Activated CD4-positive, alpha-beta T cell treated with anti-CD3 and anti-CD28 coated beads for 24 hours (primary cell): ENCODE measurements at regions not wholly inside any gene's neighbourhood (a gene's known extent, or its start where the extent isn't known, plus 50 kb on each side); places are given as distances from the start of the nearest gene placed in this dataset.

Experiments used
- DNase-seq, 2 donors: peaks; one replicate each; pipeline ENCODE4 v3.0.0-alpha.2; 2020; ENCODE audit warnings: low read depth in 2 of 2

DNA sequence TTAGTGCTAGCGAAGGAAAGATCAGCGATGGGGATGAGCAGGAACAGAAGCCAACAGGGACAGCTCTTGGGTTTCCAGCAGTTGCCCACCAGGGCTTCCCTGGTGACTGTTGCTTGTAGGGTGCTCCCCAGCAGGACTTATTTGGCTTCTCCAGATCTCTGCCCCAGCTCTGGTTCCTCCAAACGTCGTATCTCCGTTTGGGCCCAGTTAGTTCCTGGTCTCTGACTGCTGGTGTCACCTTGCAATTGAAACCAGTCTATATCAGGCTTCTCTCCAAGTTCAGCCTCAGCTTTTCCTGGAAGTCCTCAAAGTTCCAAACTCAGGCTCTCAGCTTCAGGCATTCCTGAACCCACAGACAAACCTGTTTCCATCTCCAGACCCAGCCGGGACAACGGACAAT lies 70.8 kb upstream of the NXT1 start:
- DNase-seq = no peak

DNA sequence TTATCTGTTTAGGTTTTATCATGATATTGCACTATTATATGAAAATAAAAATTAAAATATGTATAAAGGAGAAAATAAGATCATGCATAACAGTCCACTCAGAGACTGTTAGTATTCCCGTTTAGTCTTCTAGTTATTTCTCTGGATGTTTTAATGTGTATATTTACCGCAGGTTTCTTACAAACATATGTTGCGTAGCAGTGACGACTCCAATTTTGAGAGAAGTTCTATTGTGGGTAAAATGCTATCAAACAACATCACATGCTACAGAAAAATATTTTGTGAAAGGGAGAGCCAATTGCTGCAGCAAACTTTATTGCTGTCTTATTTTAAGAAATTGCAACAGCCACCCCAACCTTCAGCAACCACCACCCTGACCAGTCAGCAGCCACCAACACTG lies 72.4 kb upstream of the NXT1 start:
- no peak for DNase-seq

DNA sequence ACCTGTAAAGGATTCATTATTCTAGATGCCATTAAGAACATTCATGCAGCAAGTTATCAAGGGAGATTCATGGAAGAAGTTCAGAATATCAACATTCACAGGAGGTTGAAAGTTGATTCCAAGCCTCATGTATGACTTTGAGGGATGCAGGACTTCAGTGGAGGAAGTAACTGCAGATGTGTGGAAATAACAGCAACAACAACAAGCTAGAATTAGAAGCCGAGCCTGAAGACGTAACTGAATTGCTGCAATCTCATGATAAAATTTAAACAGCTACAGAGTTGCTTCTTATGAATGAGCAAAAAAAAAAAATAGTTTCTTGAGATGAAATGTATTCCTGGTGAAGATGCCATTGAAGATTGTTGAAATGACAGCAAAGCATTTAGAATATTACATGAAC lies 73.3 kb upstream of the NXT1 start:
- DNase-seq = no peak

DNA sequence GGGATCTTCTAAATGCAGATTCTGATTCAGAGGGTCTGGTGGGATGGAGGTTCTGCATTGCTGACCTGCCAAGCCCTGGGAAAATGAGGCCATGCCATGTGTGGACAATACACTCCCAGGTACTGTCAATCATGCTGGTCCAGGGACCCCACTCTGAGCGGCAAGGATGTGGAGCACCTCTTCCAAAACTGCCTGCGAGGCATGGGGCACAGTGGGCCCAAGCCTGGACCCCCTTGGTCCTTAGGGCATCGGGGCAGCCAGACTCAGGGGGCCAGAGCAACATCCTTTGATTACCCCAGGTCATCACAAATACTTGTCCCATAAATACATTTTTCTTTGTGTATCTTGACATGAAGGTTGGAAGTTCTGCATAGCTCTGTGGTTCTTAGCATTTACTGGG lies 76.8 kb upstream of the NXT1 start:
- no peak for DNase-seq

DNA sequence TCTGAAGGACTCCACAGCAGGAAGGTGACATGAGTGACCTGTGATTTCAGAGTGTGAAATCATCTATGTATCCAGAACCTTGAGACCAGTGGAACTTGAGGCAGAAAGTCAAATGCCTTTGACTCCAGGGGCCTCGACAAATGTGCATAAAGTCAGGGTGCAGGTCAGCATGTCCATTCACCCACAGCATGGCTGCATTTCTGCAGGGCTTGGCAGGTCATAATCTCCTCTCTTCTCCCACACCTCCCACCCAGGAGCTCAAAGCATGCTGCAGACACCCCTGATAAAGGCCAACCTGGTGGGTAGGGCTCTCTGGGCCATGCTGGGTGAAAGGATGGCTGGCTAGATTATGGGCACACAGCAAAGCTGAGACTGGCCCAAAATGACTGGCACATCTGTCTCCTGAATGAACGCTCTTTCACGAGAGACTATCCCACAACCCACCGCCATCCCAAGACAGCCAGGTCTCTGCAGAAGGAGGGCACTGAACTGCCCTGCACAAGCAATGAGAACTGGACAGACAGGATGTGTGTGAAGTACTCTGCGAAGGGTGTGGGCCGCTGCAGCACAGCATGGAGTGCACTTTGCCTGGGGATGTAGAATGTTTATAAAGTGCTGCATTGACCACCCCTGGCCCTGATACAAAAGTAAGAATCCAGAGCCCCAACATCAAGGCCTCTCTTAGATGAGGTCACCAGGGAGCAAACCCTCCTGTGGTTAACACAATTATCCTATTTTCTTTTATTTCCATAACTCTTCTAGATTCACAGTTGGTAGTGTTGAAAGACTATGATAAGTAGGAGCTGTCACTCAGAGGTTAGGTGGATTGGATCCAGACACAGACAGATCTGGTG lies 78.2 kb upstream of the NXT1 start:
- no peak for DNase-seq

DNA sequence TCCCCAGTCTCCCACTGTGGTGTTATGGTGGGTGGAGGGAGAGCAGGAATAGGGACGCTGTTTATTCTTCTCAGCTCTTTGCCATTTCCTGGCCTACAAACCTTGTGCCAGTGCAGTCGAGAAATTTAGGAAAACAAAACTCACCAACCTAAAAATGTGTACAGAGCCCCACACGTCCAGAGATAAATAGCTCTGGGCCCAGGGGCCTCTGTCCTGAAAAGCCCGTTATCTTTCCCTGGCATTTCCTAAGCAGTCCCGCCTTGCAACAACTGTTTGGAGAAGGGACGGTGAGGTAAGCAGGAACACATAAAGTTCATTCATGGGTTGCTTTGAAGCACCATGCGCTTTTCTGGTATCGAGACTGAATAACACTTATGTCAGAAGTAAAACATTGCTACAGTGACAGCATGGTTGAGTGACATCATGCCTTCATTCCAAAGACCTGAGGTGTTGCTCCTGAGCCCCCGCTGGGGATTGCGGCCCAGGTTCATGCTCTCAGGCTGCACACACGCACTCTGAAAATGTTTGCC lies 80.1 kb upstream of the NXT1 start:
- DNase-seq = no peak

DNA sequence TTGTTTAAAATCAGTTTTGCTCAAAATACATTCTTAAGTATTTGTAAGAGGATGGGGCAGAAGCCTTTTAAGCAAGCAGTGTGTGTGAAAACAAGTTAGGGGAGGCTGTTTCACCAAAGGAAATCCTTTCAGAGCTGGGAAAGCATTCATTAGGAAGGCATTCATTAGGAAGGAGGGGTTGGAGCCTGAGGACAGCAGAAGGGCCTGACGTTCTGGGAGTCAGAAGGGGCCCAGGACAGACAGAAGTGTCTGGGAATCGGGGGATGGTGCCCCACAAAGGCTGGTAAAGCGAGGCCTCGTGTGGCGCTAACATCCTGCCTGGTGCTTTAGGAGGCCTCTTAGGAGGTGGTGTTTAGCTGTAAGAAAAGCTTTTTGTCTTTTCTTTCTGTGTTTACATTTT lies 80.6 kb upstream of the NXT1 start:
- no peak for DNase-seq

- no peak for DNase-seq
Observed at GRCh38 chr20:23268792-23269354, 81.7 kb upstream of the NXT1 start.

DNA sequence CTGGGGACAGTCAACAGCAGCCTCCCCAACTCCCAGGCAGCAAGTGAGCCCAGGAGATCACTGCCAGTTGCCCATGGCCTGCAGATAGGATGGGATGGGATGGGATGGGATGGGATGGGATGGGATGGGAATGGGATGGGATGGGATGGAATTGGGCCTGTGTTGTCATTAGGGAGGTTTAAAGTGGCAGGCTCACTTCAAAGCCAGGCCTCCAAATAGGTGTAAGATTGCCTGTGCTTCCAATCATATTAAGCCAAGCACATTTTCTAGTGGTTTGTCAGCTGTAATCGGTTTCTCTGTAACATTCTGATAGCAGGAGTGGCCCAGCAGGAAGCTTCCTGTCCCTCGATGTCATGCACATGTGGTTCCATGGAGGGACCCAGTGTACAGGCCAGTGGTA lies 82.7 kb upstream of the NXT1 start:
- DNase-seq = no peak

DNA sequence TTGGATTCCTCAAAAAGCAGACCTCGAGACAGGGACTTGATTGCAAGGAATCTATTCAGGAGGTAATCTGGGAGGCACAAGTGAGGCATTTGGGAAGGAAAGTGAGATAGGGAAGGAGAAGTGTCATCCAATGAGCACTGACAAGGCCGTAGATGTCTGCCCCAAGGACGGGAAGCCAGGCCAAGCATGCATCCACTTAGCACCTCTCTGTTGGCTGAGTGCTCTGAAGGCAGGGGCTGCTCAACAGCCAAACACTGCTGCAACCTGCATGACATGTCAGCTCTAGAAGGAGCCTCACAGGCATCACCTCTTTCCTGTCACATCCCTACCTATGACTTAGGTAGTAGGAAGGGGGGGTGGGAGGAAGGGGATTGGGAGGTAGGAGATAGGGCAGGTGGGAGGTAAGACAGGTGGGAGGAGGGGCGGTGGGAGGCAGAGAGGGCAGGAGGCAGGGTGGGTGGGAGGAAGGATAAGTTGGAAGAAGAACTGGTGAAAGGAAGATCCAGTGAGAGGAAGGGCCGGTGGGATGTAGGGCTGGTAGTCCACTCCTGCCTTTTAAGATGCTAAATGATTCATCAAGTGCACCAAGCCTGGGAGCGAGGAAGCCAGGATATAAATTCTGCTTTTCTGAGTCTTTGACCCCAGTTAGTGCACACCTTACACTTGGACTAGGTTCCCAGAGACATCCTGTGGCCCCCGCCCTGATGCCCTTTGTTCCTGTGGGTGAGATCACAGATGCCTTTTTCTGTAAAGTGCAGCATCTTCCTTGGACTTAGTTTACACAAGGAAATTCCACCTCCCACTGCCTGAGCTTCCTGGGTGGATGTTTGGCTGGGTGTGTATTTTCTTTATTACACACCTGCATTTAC lies 83.8 kb upstream of the NXT1 start:
- DNase-seq = no peak

DNA sequence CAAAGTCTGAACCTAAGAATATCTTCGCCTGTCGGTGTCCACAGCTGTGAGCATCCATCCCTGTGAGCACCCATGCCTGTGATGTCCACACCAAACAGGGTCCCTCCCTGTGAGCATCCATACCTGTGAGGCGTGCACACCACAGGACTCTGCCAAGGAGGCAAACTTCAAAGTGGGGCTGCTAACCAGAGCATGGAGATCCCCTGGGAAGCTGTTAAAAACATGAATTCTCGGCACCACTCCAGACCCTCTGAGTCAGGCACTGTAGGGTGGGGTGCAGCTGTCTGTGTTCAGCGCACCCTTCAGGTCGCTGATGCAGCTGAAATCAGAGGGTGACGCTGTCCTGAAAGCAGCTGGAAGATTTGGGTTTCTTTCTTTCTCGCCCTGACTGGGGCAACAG lies 85.4 kb upstream of the NXT1 start:
- DNase-seq = no peak

- no peak for DNase-seq
Observed at GRCh38 chr20:23264545-23264944, 86.0 kb upstream of the NXT1 start.

DNA sequence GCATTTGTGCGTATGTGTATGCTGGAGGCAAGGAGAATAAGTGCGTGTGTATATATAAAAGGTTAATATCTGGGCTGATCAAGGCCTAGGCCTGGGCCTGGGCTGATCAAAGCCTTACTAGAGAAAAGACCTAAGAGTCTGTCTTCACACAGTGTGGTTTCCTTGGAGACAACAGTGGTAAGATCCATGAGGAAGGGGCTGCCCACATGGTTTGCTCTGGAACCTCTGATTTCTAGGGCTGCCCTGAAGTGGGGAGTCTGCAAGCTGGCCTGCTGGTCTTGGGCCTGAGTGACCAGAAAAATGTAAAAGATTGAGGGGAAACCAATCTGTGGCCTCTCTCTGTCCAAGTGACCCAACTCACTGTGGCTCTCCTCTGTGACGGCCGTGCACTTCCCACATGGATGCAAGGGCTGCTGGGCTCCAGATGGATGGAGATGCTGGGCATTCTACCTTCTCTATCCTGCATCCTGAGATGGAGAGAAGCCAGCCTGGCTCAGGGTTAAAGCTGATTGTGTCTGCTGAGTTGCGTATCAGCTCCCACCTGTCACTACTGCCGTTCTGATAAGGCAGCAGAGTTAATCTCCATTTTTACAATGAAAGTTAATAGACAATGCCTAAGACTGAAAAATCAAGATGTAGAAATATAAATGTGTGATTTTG lies 90.3 kb upstream of the NXT1 start:
- no peak for DNase-seq

GRCh38 chr20:23258747-23259121 lies 91.9 kb upstream of the NXT1 start:
- no peak for DNase-seq

- DNase-seq = no peak
Observed at GRCh38 chr20:23257848-23258746, 92.5 kb upstream of the NXT1 start.

DNA sequence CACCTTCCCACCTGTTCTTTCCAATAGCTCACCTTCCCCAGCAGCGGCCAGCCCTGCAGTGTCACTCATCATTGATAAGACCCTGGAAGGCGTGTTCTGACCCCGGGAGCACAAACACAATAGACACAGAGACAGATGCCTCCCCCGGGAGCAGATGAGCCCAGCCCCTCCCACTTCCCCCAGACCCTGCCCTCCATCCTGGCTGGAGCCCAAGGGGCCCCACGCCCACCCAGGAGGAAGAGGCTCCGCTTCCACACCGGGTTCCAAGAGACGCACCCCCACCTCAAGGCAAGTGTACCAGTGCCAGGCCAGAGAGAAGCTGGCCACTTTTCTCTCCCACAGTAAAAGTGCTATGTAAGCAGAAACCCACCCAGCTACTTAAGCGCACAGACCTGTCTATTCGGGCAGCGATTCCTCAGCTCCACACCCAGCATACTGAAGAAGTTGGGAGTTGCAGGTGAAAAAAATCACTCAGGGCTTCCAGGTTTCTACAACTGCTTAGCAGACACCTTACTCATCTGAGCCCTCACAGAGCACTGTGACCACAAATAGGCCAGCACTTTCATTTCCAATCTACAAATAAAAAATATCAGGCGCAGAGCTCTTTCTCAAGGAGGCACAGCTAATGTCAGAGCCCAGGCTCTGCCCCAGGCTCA lies 93.4 kb upstream of the NXT1 start:
- no peak for DNase-seq

- DNase-seq = no peak
Observed at GRCh38 chr20:23255716-23256385, 94.7 kb upstream of the NXT1 start.

- no peak for DNase-seq
Observed at GRCh38 chr20:23255106-23255505, 95.5 kb upstream of the NXT1 start.

GRCh38 chr20:23254505-23254904 lies 96.1 kb upstream of the NXT1 start:
- DNase-seq = no peak

- DNase-seq = no peak
Observed at GRCh38 chr20:23254034-23254433, 96.6 kb upstream of the NXT1 start.
